Ishikawa (cell line): ENCODE measurements at regions not wholly inside any gene's neighbourhood (a gene's known extent, or its start where the extent isn't known, plus 50 kb on each side); places are given as distances from the start of the nearest gene placed in this dataset.

Experiments
- EGR1 ChIP-seq: IDR thresholded peaks from 2 replicates; pipeline ENCODE4 v1.6.1; 2012
- EP300 ChIP-seq: IDR thresholded peaks from 2 replicates; pipeline ENCODE4 v1.6.1; 2012; ENCODE audit warnings: borderline replicate concordance
- TAF1 ChIP-seq: IDR thresholded peaks from 2 replicates; pipeline ENCODE4 v1.6.1; 2012; ENCODE audit warnings: low read depth, mild to moderate bottlenecking
- TCF12 ChIP-seq: IDR thresholded peaks from 2 replicates; pipeline ENCODE4 v1.6.1; 2012; ENCODE audit warnings: low read depth
- TF ChIP-seq, protein P1 (sequence below): IDR thresholded peaks from 2 replicates; pipeline ENCODE4 v1.6.1; 2012; ENCODE audit warnings: low read depth, mild to moderate bottlenecking

DNA sequence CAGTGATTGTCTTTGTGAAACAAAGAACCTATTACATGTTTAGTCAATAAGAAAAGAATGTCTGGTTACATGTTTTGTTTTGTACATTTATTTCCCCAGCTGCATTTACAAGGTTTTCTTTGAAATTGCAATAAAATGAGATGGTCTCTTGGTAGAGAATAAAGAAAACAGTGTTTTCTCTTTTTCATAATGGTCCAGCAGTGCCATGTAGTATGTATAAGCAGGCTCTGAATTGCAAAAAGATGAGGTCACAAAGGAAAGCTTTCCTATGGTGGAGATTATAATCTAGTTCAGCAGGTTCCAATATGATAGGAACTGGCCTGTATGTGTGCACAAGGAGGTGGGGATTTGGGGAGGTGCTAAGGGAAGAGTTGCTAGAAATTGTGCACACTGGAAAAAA lies 1417.3 kb downstream of the STIM2 start:
- TF ChIP-seq TAF1, result no peak
- no peak for TF ChIP-seq EP300
- TF ChIP-seq, protein P1, sequence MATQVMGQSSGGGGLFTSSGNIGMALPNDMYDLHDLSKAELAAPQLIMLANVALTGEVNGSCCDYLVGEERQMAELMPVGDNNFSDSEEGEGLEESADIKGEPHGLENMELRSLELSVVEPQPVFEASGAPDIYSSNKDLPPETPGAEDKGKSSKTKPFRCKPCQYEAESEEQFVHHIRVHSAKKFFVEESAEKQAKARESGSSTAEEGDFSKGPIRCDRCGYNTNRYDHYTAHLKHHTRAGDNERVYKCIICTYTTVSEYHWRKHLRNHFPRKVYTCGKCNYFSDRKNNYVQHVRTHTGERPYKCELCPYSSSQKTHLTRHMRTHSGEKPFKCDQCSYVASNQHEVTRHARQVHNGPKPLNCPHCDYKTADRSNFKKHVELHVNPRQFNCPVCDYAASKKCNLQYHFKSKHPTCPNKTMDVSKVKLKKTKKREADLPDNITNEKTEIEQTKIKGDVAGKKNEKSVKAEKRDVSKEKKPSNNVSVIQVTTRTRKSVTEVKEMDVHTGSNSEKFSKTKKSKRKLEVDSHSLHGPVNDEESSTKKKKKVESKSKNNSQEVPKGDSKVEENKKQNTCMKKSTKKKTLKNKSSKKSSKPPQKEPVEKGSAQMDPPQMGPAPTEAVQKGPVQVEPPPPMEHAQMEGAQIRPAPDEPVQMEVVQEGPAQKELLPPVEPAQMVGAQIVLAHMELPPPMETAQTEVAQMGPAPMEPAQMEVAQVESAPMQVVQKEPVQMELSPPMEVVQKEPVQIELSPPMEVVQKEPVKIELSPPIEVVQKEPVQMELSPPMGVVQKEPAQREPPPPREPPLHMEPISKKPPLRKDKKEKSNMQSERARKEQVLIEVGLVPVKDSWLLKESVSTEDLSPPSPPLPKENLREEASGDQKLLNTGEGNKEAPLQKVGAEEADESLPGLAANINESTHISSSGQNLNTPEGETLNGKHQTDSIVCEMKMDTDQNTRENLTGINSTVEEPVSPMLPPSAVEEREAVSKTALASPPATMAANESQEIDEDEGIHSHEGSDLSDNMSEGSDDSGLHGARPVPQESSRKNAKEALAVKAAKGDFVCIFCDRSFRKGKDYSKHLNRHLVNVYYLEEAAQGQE, result no peak
- TF ChIP-seq TCF12, result no peak
- TF ChIP-seq EGR1, result no peak
